ENCODE measurements at regions not wholly inside any gene's neighbourhood (a gene's known extent, or its start where the extent isn't known, plus 50 kb on each side); places are given as distances from the start of the nearest gene placed in this dataset.

- TF ChIP-seq CTCF (IDR thresholded peaks at IDR 0.05) (no peak), NR3C1 (CRISPR knock-in tag; conservative IDR thresholded peaks at IDR 0.05; ENCODE audit: low read depth) (no peak), CBFB (CRISPR knock-in tag; IDR thresholded peaks at IDR 0.05; ENCODE audit: low read depth) (no peak), ZBTB21 (CRISPR knock-in tag; IDR thresholded peaks at IDR 0.05; ENCODE audit: borderline replicate concordance) (no peak), KAT7 (CRISPR knock-in tag; IDR thresholded peaks at IDR 0.05; ENCODE audit: borderline replicate concordance) (no peak), TEAD1 (CRISPR knock-in tag; IDR thresholded peaks at IDR 0.05) (no peak), ZNF232 (CRISPR knock-in tag; IDR thresholded peaks at IDR 0.05) (no peak), USF1 (CRISPR knock-in tag; IDR thresholded peaks at IDR 0.05) (no peak), ATF3 (CRISPR knock-in tag; conservative IDR thresholded peaks at IDR 0.05) (no peak)
- TF ChIP-seq, protein P1, sequence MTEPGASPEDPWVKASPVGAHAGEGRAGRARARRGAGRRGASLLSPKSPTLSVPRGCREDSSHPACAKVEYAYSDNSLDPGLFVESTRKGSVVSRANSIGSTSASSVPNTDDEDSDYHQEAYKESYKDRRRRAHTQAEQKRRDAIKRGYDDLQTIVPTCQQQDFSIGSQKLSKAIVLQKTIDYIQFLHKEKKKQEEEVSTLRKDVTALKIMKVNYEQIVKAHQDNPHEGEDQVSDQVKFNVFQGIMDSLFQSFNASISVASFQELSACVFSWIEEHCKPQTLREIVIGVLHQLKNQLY (CRISPR knock-in tag; IDR thresholded peaks at IDR 0.05): no peak
- TF ChIP-seq, protein P2, sequence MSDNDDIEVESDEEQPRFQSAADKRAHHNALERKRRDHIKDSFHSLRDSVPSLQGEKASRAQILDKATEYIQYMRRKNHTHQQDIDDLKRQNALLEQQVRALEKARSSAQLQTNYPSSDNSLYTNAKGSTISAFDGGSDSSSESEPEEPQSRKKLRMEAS (CRISPR knock-in tag; IDR thresholded peaks at IDR 0.05): no peak
These were observed 94.5 kb upstream of the PTPN1 start for GRCh38 chr20:50415516-50416268.

Measured in WTC11 (cell line).